Activated CD4-positive, alpha-beta T cell treated with anti-CD3 and anti-CD28 coated beads, Interleukin-2, Interleukin-4, amounts not matched to agents 100 ng/mL and 50 ng/mL, durations not matched to agents 16 hours and 8 hours (primary cell): ENCODE measurements at regions not wholly inside any gene's neighbourhood (a gene's known extent, or its start where the extent isn't known, plus 50 kb on each side); places are given as distances from the start of the nearest gene placed in this dataset.
"Not testable (repeated sequence)": the region's sequence is repeated elsewhere in the genome, so short reads cannot be mapped to it uniquely, and the experiment has no call there.

ENCODE experiments used
- DNase-seq: peaks from one replicate; pipeline ENCODE4 v3.0.0-alpha.2; 2020; ENCODE audit warnings: low spot score

GRCh38 chr2:67103157-67103556 is 294.0 kb upstream of the ETAA1 start:
- no peak for DNase-seq

GRCh38 chr2:67108231-67108630 is 288.9 kb upstream of the ETAA1 start:
- no peak for DNase-seq

GRCh38 chr2:67124531-67124930 is 272.6 kb upstream of the ETAA1 start:
- DNase-seq = no peak

- DNase-seq = no peak
Observed at GRCh38 chr2:67130531-67131256, 266.4 kb upstream of the ETAA1 start.

GRCh38 chr2:67131257-67131609 is 265.9 kb upstream of the ETAA1 start:
- DNase-seq = no peak

- DNase-seq = not testable (repeated sequence)
Observed at GRCh38 chr2:67132441-67132940, 264.6 kb upstream of the ETAA1 start.

- DNase-seq = no peak
Observed at GRCh38 chr2:67135208-67135607, 261.9 kb upstream of the ETAA1 start.

GRCh38 chr2:67137699-67138098 is 259.4 kb upstream of the ETAA1 start:
- DNase-seq = no peak

- no peak for DNase-seq
Observed at GRCh38 chr2:67142071-67142470, 255.1 kb upstream of the ETAA1 start.

GRCh38 chr2:67142741-67143140 is 254.4 kb upstream of the ETAA1 start:
- no peak for DNase-seq

GRCh38 chr2:67145851-67146250 is 251.3 kb upstream of the ETAA1 start:
- no peak for DNase-seq

- no peak for DNase-seq
Observed at GRCh38 chr2:67156796-67157195, 240.3 kb upstream of the ETAA1 start.

GRCh38 chr2:67158718-67159117 is 238.4 kb upstream of the ETAA1 start:
- no peak for DNase-seq

GRCh38 chr2:67159929-67160328 is 237.2 kb upstream of the ETAA1 start:
- DNase-seq = no peak

GRCh38 chr2:67164771-67165522 is 232.2 kb upstream of the ETAA1 start:
- DNase-seq = no peak

- DNase-seq = no peak
Observed at GRCh38 chr2:67165523-67165990, 231.6 kb upstream of the ETAA1 start.

GRCh38 chr2:67166511-67166910 is 230.6 kb upstream of the ETAA1 start:
- DNase-seq = not testable (repeated sequence)

- no peak for DNase-seq
Observed at GRCh38 chr2:67169417-67170140, 227.6 kb upstream of the ETAA1 start.

GRCh38 chr2:67179526-67179925 is 217.6 kb upstream of the ETAA1 start:
- DNase-seq = no peak

- DNase-seq = no peak
Observed at GRCh38 chr2:67180841-67181240, 216.3 kb upstream of the ETAA1 start.

GRCh38 chr2:67182884-67183283 is 214.2 kb upstream of the ETAA1 start:
- no peak for DNase-seq

- no peak for DNase-seq
Observed at GRCh38 chr2:67186326-67186725, 210.8 kb upstream of the ETAA1 start.

GRCh38 chr2:67186871-67187270 is 210.3 kb upstream of the ETAA1 start:
- DNase-seq = no peak
